Activated CD4-positive, alpha-beta T cell treated with anti-CD3 and anti-CD28 coated beads, Interleukin-2, amount 10 ng/mL, durations not matched to agents 7 days and 5 days (primary cell): ENCODE measurements at regions not wholly inside any gene's neighbourhood (a gene's known extent, or its start where the extent isn't known, plus 50 kb on each side); places are given as distances from the start of the nearest gene placed in this dataset.
"Not testable (repeated sequence)": the region's sequence is repeated elsewhere in the genome, so short reads cannot be mapped to it uniquely, and the experiment has no call there.

ENCODE experiments used
- CTCF ChIA-PET: fragments of 350-600 bp; sonication (Branson Sonifier 250); formaldehyde crosslinking; loops from one replicate; lab custom pipeline; 2021; ENCODE audit warnings: antibody characterized with exemption; lab: Charles Lee
- POLR2A ChIA-PET: fragments of 350-600 bp; sonication (Branson Sonifier 250); formaldehyde crosslinking; loops from one replicate; lab custom pipeline; 2021; ENCODE audit warnings: antibody characterized with exemption; lab: Charles Lee
- DNase-seq: peaks from one replicate; pipeline ENCODE4 v3.0.0-alpha.2; 2020
- H3K27ac Mint-ChIP-seq: one replicate; pipeline ENCODE4 v1.8.0; 2021; ENCODE audit warnings: mild to moderate bottlenecking, moderate library complexity, mixed read lengths
- H3K27me3 Mint-ChIP-seq: one replicate; pipeline ENCODE4 v1.8.0; 2021; ENCODE audit warnings: mixed read lengths
- H3K36me3 Mint-ChIP-seq: one replicate; pipeline ENCODE4 v1.8.0; 2021; ENCODE audit warnings: low read depth, mixed read lengths
- H3K4me1 Mint-ChIP-seq: one replicate; pipeline ENCODE4 v1.8.0; 2021; ENCODE audit warnings: mixed read lengths
- H3K4me3 Mint-ChIP-seq: one replicate; pipeline ENCODE4 v1.8.0; 2021; ENCODE audit warnings: mild to moderate bottlenecking, moderate library complexity, mixed read lengths
- H3K9me3 Mint-ChIP-seq: one replicate; pipeline ENCODE4 v1.8.0; 2021; ENCODE audit warnings: mixed read lengths

DNA sequence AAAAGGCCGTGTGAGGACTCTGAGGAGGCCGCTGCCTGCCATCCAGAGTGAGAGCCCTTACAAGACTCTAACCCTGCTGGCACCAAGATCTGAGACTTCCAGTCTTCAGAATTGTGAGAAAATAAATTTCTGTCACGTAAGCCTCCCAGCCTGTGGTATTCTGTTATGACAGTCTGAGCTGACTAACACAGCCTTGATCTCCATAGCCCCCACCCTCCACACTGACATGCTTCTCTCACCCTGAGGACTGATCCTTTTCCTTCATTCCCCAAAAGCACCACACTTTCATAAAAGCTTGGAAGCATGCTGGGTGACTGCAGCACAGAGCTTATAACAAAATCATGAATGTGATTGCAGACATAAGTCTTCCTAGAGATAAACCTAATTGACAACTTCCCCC is 1059.8 kb downstream of the UQCRFS1 start:
- H3K9me3 Mint-ChIP-seq = peaks cover 2% of the 10 kb centered on the region
- H3K27me3 Mint-ChIP-seq = no peaks in the 10 kb centered on the region
- CTCF ChIA-PET = no interaction called here

DNA sequence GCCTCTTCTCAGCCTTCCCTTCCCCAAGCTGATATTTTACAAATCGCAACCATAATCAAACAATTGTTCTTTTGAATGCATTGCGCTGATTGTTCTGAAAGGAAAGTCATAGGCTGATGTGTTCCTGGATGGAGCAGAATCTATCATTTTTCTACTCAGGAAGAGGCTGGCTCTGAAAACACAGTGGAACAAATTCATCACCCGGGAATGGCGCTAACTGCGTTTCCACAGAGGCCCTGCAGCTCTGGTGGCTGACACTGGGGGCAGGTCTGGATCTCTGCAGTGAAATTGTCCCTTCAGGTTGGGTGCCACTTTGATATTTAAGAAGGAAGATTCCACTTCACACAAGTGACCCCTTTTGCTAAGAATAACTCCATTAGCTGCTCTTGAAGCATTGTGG is 1060.8 kb downstream of the UQCRFS1 start:
- CTCF ChIA-PET = no interaction called here

More for the DNA sequence above, 1059.8 kb downstream of the UQCRFS1 start:
- POLR2A ChIA-PET = no interaction called here
- no peak for DNase-seq
- Mint-ChIP-seq H3K27ac (no peak overlapping the region), H3K4me3 (no peak overlapping the region), H3K4me1 (no peaks in the 10 kb centered on the region), H3K36me3 (no peaks in the 10 kb centered on the region)

DNA sequence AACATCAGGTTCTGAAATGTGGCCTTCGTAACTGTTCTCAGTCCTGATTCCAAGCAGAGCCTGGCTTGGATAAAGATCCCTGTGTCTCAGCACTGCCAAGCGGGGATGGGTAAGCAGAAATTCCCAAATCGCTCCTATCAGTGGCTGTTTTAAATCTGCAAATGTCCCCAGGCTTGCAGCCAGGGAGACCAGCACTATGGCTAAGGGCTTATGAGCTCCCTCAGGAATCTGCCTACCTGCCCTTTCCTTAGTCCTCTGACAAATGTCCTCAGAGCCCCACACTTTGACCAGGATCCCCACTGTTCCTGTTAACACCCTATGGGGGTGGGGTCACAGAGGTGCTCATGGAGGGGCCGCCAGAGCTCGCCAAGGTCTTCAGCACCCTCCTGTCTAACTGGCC is 1062.8 kb downstream of the UQCRFS1 start:
- POLR2A ChIA-PET = no interaction called here
- Mint-ChIP-seq H3K9me3 (peaks cover 4% of the 10 kb centered on the region), H3K27me3 (no peaks in the 10 kb centered on the region), H3K4me1 (no peaks in the 10 kb centered on the region), H3K27ac (no peak overlapping the region), H3K4me3 (no peak overlapping the region), H3K36me3 (no peaks in the 10 kb centered on the region)
- DNase-seq = no peak
- CTCF ChIA-PET = no interaction called here

More for the DNA sequence above, 1060.8 kb downstream of the UQCRFS1 start:
- peaks cover 2% of the 10 kb centered on the region for H3K9me3 Mint-ChIP-seq
- H3K27me3 Mint-ChIP-seq = no peaks in the 10 kb centered on the region
- no peaks in the 10 kb centered on the region for H3K36me3 Mint-ChIP-seq
- DNase-seq = no peak
- POLR2A ChIA-PET = no interaction called here
- no peak overlapping the region for H3K27ac Mint-ChIP-seq
- no peak overlapping the region for H3K4me3 Mint-ChIP-seq
- no peaks in the 10 kb centered on the region for H3K4me1 Mint-ChIP-seq

DNA sequence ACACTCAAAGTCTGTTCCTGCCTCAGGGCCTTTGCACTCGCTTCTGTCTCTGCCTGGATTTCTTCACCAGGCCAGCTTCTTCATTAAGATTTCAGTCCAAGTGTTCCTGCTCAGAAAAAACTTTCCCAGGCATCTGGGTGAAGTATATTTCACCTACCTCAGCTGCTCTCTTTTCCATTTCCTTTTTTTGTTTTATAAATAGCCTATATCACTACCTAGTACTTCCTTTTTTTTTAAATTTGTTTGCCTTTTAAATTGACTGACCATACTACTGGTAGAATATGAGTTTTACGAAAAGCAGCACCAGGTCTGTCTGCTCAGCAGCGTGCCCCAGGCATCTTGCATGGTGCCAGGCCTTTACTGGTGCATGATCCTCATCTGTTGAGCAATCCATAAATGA is 1064.4 kb downstream of the UQCRFS1 start:
- no peak overlapping the region for H3K27ac Mint-ChIP-seq
- ChIA-PET POLR2A (no interaction called here), CTCF (no interaction called here)
- no peaks in the 10 kb centered on the region for H3K4me1 Mint-ChIP-seq
- DNase-seq = no peak
- H3K36me3 Mint-ChIP-seq = no peaks in the 10 kb centered on the region
- peaks cover 4% of the 10 kb centered on the region for H3K9me3 Mint-ChIP-seq
- H3K4me3 Mint-ChIP-seq = no peak overlapping the region
- no peaks in the 10 kb centered on the region for H3K27me3 Mint-ChIP-seq

DNA sequence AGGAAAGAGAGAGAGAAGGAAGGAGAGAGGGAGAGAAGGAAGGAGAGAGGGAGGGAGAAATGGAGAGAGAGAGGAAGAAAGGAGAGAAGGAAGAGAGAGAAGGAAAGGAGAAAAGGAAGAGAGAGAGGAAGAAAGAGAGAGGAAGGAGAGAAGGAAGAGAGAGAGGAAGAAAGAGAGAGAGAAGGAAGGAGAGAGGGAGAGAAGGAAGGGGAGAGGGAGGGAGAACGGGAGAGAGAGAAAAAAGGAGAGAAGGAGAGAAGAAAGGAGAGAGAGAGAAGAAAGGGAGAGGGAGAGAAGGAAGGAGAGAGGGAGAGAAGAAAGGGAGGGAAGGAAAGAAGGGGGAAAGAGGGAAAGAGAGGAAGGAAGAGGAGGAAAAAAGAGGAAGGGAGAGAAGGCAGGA is 1070.7 kb downstream of the UQCRFS1 start:
- no peak overlapping the region for H3K4me3 Mint-ChIP-seq
- ChIA-PET CTCF (no interaction called here), POLR2A (no interaction called here)
- no peaks in the 10 kb centered on the region for H3K27me3 Mint-ChIP-seq
- H3K4me1 Mint-ChIP-seq = no peaks in the 10 kb centered on the region
- H3K9me3 Mint-ChIP-seq = peaks cover 20% of the 10 kb centered on the region
- H3K36me3 Mint-ChIP-seq = no peaks in the 10 kb centered on the region
- DNase-seq = no peak
- no peak overlapping the region for H3K27ac Mint-ChIP-seq

DNA sequence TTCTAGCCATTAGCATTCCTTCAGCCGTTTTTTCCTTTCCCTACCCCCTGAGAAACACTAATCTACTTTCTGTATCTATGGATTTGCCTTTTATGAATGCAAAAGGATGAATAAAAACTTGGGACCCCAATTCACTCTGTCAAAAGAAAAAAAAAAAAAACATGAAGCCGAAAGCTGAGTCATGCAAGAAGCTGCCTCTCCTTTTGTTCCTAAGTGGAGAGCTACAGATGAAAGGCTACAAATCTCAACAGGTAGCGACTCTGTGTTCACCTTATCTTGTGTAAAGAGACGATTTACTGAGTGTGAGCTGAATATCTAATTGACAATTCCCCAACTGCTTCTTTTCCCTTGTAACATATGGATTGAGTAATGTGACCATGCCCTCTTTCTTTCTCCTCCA is 1072.8 kb downstream of the UQCRFS1 start:
- no peak overlapping the region for H3K4me3 Mint-ChIP-seq
- no peaks in the 10 kb centered on the region for H3K4me1 Mint-ChIP-seq
- H3K9me3 Mint-ChIP-seq = peaks cover 19% of the 10 kb centered on the region
- no peaks in the 10 kb centered on the region for H3K36me3 Mint-ChIP-seq
- ChIA-PET POLR2A (no interaction called here), CTCF (no interaction called here)
- no peaks in the 10 kb centered on the region for H3K27me3 Mint-ChIP-seq
- H3K27ac Mint-ChIP-seq = no peak overlapping the region
- no peak for DNase-seq

DNA sequence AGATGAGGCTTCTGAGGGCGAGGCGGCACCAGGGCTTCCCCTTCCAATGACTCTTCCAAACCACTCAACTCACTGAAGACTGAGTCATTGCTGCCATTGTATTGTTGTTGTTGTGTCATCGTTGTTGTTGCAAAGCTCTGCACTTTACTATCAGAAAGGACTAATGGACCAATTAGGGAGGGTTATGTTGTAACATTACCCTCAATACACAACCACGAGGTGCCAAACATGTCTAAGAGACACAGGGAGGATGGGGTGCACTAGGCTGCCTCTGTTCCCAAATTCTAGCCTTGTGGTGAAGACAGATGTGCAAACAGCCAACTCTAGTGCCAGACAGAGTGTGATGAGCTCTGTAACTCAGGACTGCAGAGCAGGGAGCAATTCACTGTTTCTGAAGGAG is 1075.2 kb downstream of the UQCRFS1 start:
- POLR2A ChIA-PET = no interaction called here
- H3K27me3 Mint-ChIP-seq = no peaks in the 10 kb centered on the region
- no peak overlapping the region for H3K27ac Mint-ChIP-seq
- no peaks in the 10 kb centered on the region for H3K36me3 Mint-ChIP-seq
- CTCF ChIA-PET = no interaction called here
- peaks cover 19% of the 10 kb centered on the region for H3K9me3 Mint-ChIP-seq
- no peaks in the 10 kb centered on the region for H3K4me1 Mint-ChIP-seq
- DNase-seq = no peak
- H3K4me3 Mint-ChIP-seq = no peak overlapping the region

DNA sequence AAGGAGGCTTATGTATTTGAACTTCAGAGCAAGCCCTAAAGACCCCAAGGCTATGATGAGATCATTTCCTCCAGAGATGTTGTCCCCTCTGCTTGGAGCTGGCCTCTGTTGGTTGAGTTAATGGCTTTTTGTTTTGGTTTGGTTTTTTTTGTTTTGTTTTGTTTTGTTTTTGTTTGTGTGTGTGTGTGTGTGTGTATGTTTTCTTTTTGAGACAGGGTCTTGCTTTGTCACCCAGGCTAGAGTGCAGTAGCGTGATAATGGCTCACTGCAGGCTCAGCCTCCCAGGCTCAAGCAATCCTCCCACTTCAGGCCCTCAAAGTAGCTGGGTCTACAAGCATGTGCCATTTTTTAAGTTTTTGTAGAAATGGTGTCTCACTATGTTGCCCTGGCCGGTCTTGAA is 1076.2 kb downstream of the UQCRFS1 start:
- no peak for DNase-seq
- H3K27me3 Mint-ChIP-seq = no peaks in the 10 kb centered on the region
- H3K27ac Mint-ChIP-seq = no peak overlapping the region
- peaks cover 19% of the 10 kb centered on the region for H3K9me3 Mint-ChIP-seq
- no peaks in the 10 kb centered on the region for H3K4me1 Mint-ChIP-seq
- CTCF ChIA-PET = no interaction called here
- H3K36me3 Mint-ChIP-seq = no peaks in the 10 kb centered on the region
- H3K4me3 Mint-ChIP-seq = no peak overlapping the region
- POLR2A ChIA-PET = no interaction called here

DNA sequence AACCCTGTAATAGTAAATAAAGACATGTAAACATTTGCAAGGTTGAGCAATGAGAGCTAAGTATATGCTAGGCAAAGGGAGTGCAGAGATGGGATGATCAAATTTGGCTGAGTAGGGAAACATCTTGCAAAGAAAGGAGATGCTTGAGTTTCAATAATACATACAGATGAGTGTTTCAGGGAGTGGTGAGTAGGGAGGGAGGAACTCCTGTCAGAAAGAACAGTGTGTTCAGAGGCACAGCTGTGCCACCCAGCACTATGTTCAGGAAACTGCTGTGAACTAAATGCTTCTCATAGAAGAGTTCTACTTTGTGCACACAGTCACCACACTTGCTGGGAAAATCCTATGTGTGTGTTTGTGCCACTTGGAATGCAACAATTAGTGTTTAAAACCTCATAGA is 1077.1 kb downstream of the UQCRFS1 start:
- ChIA-PET CTCF (no interaction called here), POLR2A (no interaction called here)
- Mint-ChIP-seq H3K27ac (no peak overlapping the region), H3K36me3 (no peaks in the 10 kb centered on the region), H3K27me3 (no peaks in the 10 kb centered on the region), H3K4me1 (no peaks in the 10 kb centered on the region), H3K9me3 (peaks cover 17% of the 10 kb centered on the region), H3K4me3 (no peak overlapping the region)
- no peak for DNase-seq

DNA sequence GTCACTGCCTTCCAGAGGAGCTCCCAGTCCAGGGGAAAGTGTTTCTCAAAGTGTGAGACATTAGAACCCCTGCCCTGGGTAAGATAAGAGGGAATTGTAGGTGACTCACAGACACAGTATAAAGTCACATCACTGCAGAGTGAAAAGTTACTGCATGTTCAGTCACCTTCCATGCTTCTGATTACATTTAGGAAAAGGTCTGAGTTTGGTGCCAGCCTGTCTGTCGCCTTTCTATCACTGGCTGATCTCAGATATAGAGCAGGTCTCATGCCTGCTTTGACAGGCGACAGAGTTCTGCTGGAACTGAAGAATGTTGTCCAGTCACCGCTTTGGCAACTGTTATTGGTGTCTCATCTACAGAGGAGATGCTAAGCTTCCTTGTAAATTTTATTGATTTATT is 1078.6 kb downstream of the UQCRFS1 start:
- ChIA-PET POLR2A (no interaction called here), CTCF (no interaction called here)
- Mint-ChIP-seq H3K36me3 (no peaks in the 10 kb centered on the region), H3K9me3 (peaks cover 13% of the 10 kb centered on the region), H3K27ac (no peak overlapping the region), H3K4me3 (no peak overlapping the region), H3K27me3 (no peaks in the 10 kb centered on the region), H3K4me1 (no peaks in the 10 kb centered on the region)
- no peak for DNase-seq

DNA sequence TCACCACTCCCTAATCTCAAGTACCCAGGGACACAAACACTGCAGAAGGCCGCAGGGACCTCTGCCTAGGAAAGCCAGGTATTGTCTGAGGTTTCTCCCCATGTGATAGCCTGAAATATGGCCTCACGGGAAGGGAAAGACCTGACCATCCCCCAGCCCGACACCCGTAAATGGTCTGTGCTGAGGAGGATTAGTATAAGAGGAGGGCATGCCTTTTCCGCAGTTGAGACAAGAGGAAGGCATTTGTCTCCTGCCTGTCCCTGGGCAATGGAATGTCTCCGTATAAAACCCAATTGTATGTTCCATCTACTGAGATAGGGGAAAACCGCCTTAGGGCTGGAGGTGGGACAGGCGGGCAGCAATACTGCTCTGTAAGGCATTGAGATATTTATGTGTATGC is 1082.1 kb downstream of the UQCRFS1 start:
- H3K4me1 Mint-ChIP-seq, CTCF ChIA-PET, H3K27me3 Mint-ChIP-seq, POLR2A ChIA-PET, H3K4me3 Mint-ChIP-seq, H3K36me3 Mint-ChIP-seq, DNase-seq, H3K9me3 Mint-ChIP-seq, H3K27ac Mint-ChIP-seq: not testable (repeated sequence)

DNA sequence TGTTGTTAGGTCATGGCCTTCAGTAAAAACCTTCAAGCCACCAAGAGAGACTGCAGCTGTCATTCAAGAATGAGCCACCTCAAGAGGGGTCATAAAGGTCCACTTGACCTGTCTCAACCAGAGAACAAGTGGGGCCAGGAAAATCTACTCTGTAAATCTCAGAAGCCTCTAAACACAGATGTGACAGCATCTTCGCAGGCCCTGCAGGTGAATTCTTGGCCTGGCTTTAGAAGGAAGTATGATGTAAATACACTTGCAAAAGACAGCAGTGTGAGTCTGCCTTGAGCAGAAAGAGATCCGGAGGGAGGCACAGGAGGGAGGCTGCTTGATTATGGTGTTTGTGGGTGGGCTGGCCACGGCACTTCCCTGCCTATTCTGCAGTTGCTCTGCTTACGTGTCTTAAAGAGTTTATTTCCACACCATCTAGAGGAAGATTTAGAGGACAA is 1082.9 kb downstream of the UQCRFS1 start:
- no peak overlapping the region for H3K4me3 Mint-ChIP-seq
- no peak overlapping the region for H3K27ac Mint-ChIP-seq
- H3K27me3 Mint-ChIP-seq = no peaks in the 10 kb centered on the region
- no peaks in the 10 kb centered on the region for H3K4me1 Mint-ChIP-seq
- no peak for DNase-seq
- H3K9me3 Mint-ChIP-seq = no peaks in the 10 kb centered on the region
- no peaks in the 10 kb centered on the region for H3K36me3 Mint-ChIP-seq
- ChIA-PET POLR2A (no interaction called here), CTCF (no interaction called here)

DNA sequence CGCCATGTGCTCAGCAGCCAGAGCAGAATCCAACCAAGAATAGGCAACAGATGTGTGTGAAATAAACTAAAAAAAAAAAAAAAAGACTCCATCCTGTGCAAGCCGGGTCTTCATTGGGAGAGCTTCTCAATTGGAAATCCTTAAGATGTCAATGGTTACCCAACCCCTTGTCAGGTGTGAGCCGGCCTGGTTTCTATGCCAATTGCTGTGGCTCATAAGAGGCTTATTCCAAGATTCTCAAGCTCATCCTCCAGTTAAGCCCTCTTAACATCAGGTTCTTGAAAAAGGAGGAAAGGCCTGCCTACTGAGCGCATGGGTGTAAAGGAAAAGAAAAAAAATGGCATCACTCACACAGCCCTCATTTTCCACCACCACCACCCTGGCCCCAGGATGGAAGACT is 1084.6 kb downstream of the UQCRFS1 start:
- Mint-ChIP-seq H3K27me3 (no peaks in the 10 kb centered on the region), H3K4me1 (no peaks in the 10 kb centered on the region), H3K9me3 (peaks cover 3% of the 10 kb centered on the region), H3K27ac (no peak overlapping the region), H3K4me3 (no peak overlapping the region), H3K36me3 (no peaks in the 10 kb centered on the region)
- DNase-seq = no peak
- ChIA-PET CTCF (no interaction called here), POLR2A (no interaction called here)

DNA sequence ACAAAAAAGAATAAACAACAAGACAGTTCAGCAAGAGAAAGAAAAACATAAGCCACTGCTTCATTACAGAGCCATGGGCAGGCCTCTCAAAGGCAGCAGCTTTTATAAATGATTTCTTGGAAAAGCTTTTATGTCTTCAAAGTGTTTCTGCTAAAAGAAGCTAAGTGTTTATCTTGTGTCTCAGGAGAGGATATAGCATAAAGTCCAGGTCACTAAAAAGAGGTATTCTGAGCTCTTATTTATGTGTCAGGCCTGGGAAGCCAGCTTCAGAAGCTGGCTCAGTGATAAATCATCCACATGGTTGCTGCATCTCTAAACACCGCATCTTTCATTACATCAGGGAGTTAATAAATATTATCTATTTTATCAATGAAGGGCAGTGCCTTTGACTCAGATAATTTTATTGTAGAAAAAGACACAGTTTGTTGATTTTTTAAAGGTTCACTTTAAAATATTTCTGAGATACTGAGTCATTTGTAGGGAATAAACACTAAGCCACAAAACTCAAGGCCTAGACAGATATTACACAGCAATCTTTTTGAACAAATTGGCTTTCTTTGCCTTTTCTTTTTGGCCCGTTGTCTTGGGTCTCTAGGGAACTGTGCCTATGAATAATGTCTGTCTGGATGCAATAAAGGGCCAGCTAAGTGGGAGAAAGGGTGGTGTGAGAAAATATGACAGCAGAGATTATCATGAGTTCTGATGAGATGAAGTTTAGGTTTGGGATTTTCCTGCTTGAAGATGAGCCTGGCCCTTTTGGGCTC is 1086.6 kb downstream of the UQCRFS1 start:
- Mint-ChIP-seq H3K27me3 (no peaks in the 10 kb centered on the region), H3K9me3 (peaks cover 3% of the 10 kb centered on the region), H3K4me3 (no peak overlapping the region), H3K27ac (no peak overlapping the region), H3K36me3 (no peaks in the 10 kb centered on the region), H3K4me1 (no peaks in the 10 kb centered on the region)
- CTCF ChIA-PET = no interaction called here
- POLR2A ChIA-PET = no interaction called here
- no peak for DNase-seq
